Choroid plexus epithelial cell (primary cell): ENCODE measurements at regions not wholly inside any gene's neighbourhood (a gene's known extent, or its start where the extent isn't known, plus 50 kb on each side); places are given as distances from the start of the nearest gene placed in this dataset.

Experiments
- DNase-seq: peaks from one replicate; pipeline ENCODE4 v3.0.0-alpha.2; 2010; ENCODE audit warnings: low read depth
- H3K4me3 ChIP-seq: 2 replicates; pipeline ENCODE4 v1.5.1; 2011; ENCODE audit warnings: low read depth, mild to moderate bottlenecking, control low read depth, low read length, moderate library complexity
- CTCF ChIP-seq: conservative IDR thresholded peaks from 2 replicates; pipeline ENCODE4 v1.5.1; 2011; ENCODE audit warnings: low read depth, mild to moderate bottlenecking, control low read depth, inconsistent platforms, low read length, moderate library complexity

GRCh38 chr22:27378995-27379394 is 422.6 kb downstream of the MN1 start:
- no peak for DNase-seq
- no peak for TF ChIP-seq CTCF
- no peak overlapping the region for H3K4me3 ChIP-seq

GRCh38 chr22:27380855-27381254 is 420.7 kb downstream of the MN1 start:
- no peak overlapping the region for H3K4me3 ChIP-seq
- no peak for DNase-seq
- TF ChIP-seq CTCF: no peak

GRCh38 chr22:27381552-27381951 is 420.0 kb downstream of the MN1 start:
- H3K4me3 ChIP-seq: no peak overlapping the region
- TF ChIP-seq CTCF: no peak
- no peak for DNase-seq

- no peak for TF ChIP-seq CTCF
- no peak overlapping the region for H3K4me3 ChIP-seq
- no peak for DNase-seq
Measured at GRCh38 chr22:27381960-27382742, 419.4 kb downstream of the MN1 start.

GRCh38 chr22:27382947-27383346 is 418.6 kb downstream of the MN1 start:
- DNase-seq: no peak
- H3K4me3 ChIP-seq: no peak overlapping the region
- no peak for TF ChIP-seq CTCF

- no peak overlapping the region for H3K4me3 ChIP-seq
- no peak for DNase-seq
- TF ChIP-seq CTCF: no peak
Measured at GRCh38 chr22:27383896-27384295, 417.7 kb downstream of the MN1 start.
